ENCODE measurements at regions not wholly inside any gene's neighbourhood (a gene's known extent, or its start where the extent isn't known, plus 50 kb on each side); places are given as distances from the start of the nearest gene placed in this dataset.

GRCh38 chr9:108443019-108443633 is 412.7 kb downstream of the ACTL7B start:
- H3K9me3 ChIP-seq (ENCODE audit: control insufficient read depth, low read depth, low read length): no peaks in the 10 kb centered on the region
- H3T11ph ChIP-seq (ENCODE audit: low read length): no peak overlapping the region
- no peaks in the 10 kb centered on the region for H3K27me3 ChIP-seq (ENCODE audit: insufficient read depth, low read length)
- no peak overlapping the region for H2BK120ac ChIP-seq (ENCODE audit: low read depth, low read length, poor library complexity, severe bottlenecking)
- H3K9me3 Mint-ChIP-seq: no peaks in the 10 kb centered on the region
- H3K9ac ChIP-seq (ENCODE audit: extremely low read depth, insufficient read length, low read length): no peak overlapping the region
- H3K4me3 Mint-ChIP-seq: no peak overlapping the region
- no peak for DNase-seq
- no peaks in the 10 kb centered on the region for H3K79me2 ChIP-seq (ENCODE audit: insufficient read depth, low read length)
- no peaks in the 10 kb centered on the region for H3K4me1 ChIP-seq (ENCODE audit: insufficient read depth, low read length)
- no peaks in the 10 kb centered on the region for H3K27me3 Mint-ChIP-seq (ENCODE audit: low read depth)
- H3K4me2 ChIP-seq (ENCODE audit: insufficient read depth, insufficient read length, low read length): no peak overlapping the region
- no peak overlapping the region for H3K14ac ChIP-seq (ENCODE audit: insufficient read depth, low read length)
- H2BK5ac ChIP-seq (ENCODE audit: insufficient read length, low read length): no peak overlapping the region
- H4K20me1 ChIP-seq (ENCODE audit: control insufficient read depth, insufficient read depth, insufficient read length): no peaks in the 10 kb centered on the region
- no peak overlapping the region for H4K91ac ChIP-seq (ENCODE audit: insufficient read length, low read depth, low read length)
- H3K23me2 ChIP-seq (ENCODE audit: insufficient read length, low read depth, low read length, poor library complexity, severe bottlenecking): no peaks in the 10 kb centered on the region
- no peak overlapping the region for H2BK20ac ChIP-seq (ENCODE audit: low read depth, low read length, poor library complexity, severe bottlenecking)
- no peak overlapping the region for H2BK15ac ChIP-seq (ENCODE audit: low read depth, low read length)
- H3K27ac Mint-ChIP-seq: no peak overlapping the region
- no CpG with 5 or more reads among the region's 6 CpGs for WGBS (ENCODE audit: extremely low coverage, insufficient read length, low lambda C conversion rate)
- no peaks in the 10 kb centered on the region for H3K36me3 Mint-ChIP-seq (ENCODE audit: insufficient read depth in 1 of 3, low read depth in 3 of 3)
- no peak overlapping the region for H3K27ac ChIP-seq (ENCODE audit: insufficient read length, low read depth, low read length)
- no peaks in the 10 kb centered on the region for H3K4me1 Mint-ChIP-seq
- H3K56ac ChIP-seq (ENCODE audit: insufficient read length, low read depth, low read length): no peak overlapping the region
- H4K8ac ChIP-seq (replicated peaks; ENCODE audit: insufficient read length, low read depth, low read length): no peak overlapping the region
- H2BK12ac ChIP-seq (ENCODE audit: insufficient read length, low read depth, low read length): no peak overlapping the region
- H3K18ac ChIP-seq (ENCODE audit: insufficient read length, low read depth, low read length): no peak overlapping the region
- no peak overlapping the region for H3K23ac ChIP-seq (ENCODE audit: insufficient read length, low read depth, low read length)
- no peaks in the 10 kb centered on the region for H3K79me1 ChIP-seq (ENCODE audit: insufficient read depth, low read depth, low read length, poor library complexity, severe bottlenecking)
- H2AK5ac ChIP-seq (ENCODE audit: insufficient read length, low read length): no peak overlapping the region
- no peak overlapping the region for H3K4ac ChIP-seq (ENCODE audit: low read depth, low read length)
- no peak overlapping the region for H4K5ac ChIP-seq (ENCODE audit: insufficient read length, low read depth, low read length)
- H2AFZ ChIP-seq (ENCODE audit: low read length): no peak overlapping the region
- no peak for TF ChIP-seq CTCF (conservative IDR thresholded peaks at IDR 0.05)
